SK-N-MC (cell line): ENCODE measurements at regions not wholly inside any gene's neighbourhood (a gene's known extent, or its start where the extent isn't known, plus 50 kb on each side); places are given as distances from the start of the nearest gene placed in this dataset.
"Not testable (repeated sequence)": the region's sequence is repeated elsewhere in the genome, so short reads cannot be mapped to it uniquely, and the experiment has no call there.

Experiments
- EZH2 ChIP-seq: fragments of 200-600 bp; sonication (generic); IDR thresholded peaks from one replicate; pipeline ENCODE4 v1.6.1; 2017; ENCODE audit warnings: antibody characterized with exemption
- FOXP2 ChIP-seq: optimal IDR thresholded peaks from 2 replicates; pipeline ENCODE3; 2011; ENCODE audit warnings: mild to moderate bottlenecking, moderate library complexity; ENCODE audit not compliant: insufficient read depth; ENCODE audit errors: extremely low read length, control extremely low read depth
- POLR2AphosphoS5 ChIP-seq: IDR thresholded peaks from 2 replicates; pipeline ENCODE4 v1.6.1; 2012; ENCODE audit warnings: mild to moderate bottlenecking, low read depth, low read length, borderline replicate concordance

DNA sequence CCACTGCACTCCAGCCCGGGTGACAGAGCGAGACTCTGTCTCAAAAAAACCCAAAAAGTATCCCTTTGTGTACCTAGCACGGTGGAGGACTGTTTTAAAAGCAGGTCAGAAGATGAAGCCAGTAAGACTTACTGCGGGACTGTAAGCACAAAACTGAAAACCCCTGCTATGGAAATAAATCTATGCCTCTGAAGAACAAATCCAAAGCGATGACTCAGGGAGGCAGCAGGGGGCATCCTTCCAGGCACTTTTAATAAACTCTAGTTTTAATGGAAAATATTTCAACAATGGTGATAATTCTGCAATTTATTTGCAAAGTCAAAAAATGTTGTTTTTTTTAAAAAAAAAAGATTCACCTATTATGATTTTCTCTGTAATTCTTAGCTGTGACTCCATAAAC is 326.8 kb downstream of the BCL2L11 start:
- not testable (repeated sequence) for TF ChIP-seq POLR2AphosphoS5, EZH2, FOXP2
